ENCODE measurements at regions not wholly inside any gene's neighbourhood (a gene's known extent, or its start where the extent isn't known, plus 50 kb on each side); places are given as distances from the start of the nearest gene placed in this dataset.

- no TSS peak for BruUV-seq (replicated peaks)
- ATAC-seq (no peak), FAIRE-seq (no peak), DNase-seq (ENCODE audit: low spot score) (no peak)
- Histone ChIP-seq H3K9ac (ENCODE audit: insufficient read depth, low read depth, low read length) (no peak overlapping the region), H3K9me3 (ENCODE audit: low read length) (no peaks in the 10 kb centered on the region), H3K4me3 (replicated peaks in 1 of 3; ENCODE audit: insufficient read depth in 1 of 3, low read depth in 2 of 3, low read length in 3 of 3) (no peak overlapping the region), H3K27ac (ENCODE audit: extremely low read length, insufficient read depth, low read length) (no peak overlapping the region), H2AFZ (ENCODE audit: low read length) (no peak overlapping the region), H3K4me2 (ENCODE audit: low read depth, low read length) (no peak overlapping the region), H3K36me3 (replicated peaks in 1 of 2; ENCODE audit: control insufficient read depth in 1 of 2, insufficient read depth in 2 of 2, low read length in 2 of 2) (no peaks in the 10 kb centered on the region), H3K27me3 (ENCODE audit: control insufficient read depth in 1 of 2, insufficient read depth in 2 of 2, low read length in 2 of 2) (no peaks in the 10 kb centered on the region), H3K79me2 (ENCODE audit: insufficient read depth, low read length) (no peaks in the 10 kb centered on the region), H4K20me1 (ENCODE audit: insufficient read depth, low read length) (no peaks in the 10 kb centered on the region), H3K4me1 (ENCODE audit: insufficient read depth, low read length) (no peaks in the 10 kb centered on the region)
- in situ Hi-C loops (cut with HindIII; ENCODE audit: extremely low pct_ligation_motif_present, low pct_unique_long_range_greater_than_20kb) (no loop called here), intact Hi-C loops (cut with micrococcal nuclease; ENCODE audit: unreplicated experiment) (no loop called here)
- ChIA-PET CTCF (ENCODE audit: low intra/inter-chr PET ratio, low total read pairs) (no interaction called here), POLR2A (no interaction called here)
- 0% methylated on average over 3 of the region's 3 CpGs for WGBS (ENCODE audit: low lambda C conversion rate)
- TF ChIP-seq ZNF547 (CRISPR knock-in tag; IDR thresholded peaks at IDR 0.05) (no peak), WIZ (CRISPR knock-in tag; IDR thresholded peaks at IDR 0.05) (no peak), PTBP1 (IDR thresholded peaks at IDR 0.05; ENCODE audit: low read depth, low read length, poor library complexity, severe bottlenecking) (no peak), CBX1 (IDR thresholded peaks at IDR 0.05; ENCODE audit: low read depth) (no peak), ZSCAN30 (CRISPR knock-in tag; IDR thresholded peaks at IDR 0.05) (no peak), ZNF232 (CRISPR knock-in tag; IDR thresholded peaks at IDR 0.05; ENCODE audit: borderline replicate concordance) (no peak), ZFYVE20 (CRISPR knock-in tag; IDR thresholded peaks at IDR 0.05; ENCODE audit: borderline replicate concordance, low read depth) (no peak), ARNTL (CRISPR knock-in tag; IDR thresholded peaks at IDR 0.05) (no peak), TGIF2 (CRISPR knock-in tag; IDR thresholded peaks at IDR 0.05) (no peak), SMC3 (IDR thresholded peaks at IDR 0.05; ENCODE audit: low read length) (no peak), ZNF530 (CRISPR knock-in tag; IDR thresholded peaks at IDR 0.05; ENCODE audit: low read depth) (no peak), CREM (IDR thresholded peaks at IDR 0.05) (no peak), CREM (CRISPR knock-in tag; IDR thresholded peaks at IDR 0.05) (no peak), GABPA (IDR thresholded peaks at IDR 0.05; ENCODE audit: low read depth, low read length) (no peak), GABPA (CRISPR knock-in tag; IDR thresholded peaks at IDR 0.05; ENCODE audit: low read depth) (no peak)
- TF ChIP-seq, protein P1, sequence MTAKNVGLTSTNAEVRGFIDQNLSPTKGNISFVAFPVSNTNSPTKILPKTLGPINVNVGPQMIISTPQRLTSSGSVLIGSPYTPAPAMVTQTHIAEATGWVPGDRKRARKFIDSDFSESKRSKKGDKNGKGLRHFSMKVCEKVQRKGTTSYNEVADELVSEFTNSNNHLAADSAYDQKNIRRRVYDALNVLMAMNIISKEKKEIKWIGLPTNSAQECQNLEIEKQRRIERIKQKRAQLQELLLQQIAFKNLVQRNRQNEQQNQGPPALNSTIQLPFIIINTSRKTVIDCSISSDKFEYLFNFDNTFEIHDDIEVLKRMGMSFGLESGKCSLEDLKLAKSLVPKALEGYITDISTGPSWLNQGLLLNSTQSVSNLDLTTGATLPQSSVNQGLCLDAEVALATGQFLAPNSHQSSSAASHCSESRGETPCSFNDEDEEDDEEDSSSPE (CRISPR knock-in tag; IDR thresholded peaks at IDR 0.05), result no peak
- TF ChIP-seq, protein P2, sequence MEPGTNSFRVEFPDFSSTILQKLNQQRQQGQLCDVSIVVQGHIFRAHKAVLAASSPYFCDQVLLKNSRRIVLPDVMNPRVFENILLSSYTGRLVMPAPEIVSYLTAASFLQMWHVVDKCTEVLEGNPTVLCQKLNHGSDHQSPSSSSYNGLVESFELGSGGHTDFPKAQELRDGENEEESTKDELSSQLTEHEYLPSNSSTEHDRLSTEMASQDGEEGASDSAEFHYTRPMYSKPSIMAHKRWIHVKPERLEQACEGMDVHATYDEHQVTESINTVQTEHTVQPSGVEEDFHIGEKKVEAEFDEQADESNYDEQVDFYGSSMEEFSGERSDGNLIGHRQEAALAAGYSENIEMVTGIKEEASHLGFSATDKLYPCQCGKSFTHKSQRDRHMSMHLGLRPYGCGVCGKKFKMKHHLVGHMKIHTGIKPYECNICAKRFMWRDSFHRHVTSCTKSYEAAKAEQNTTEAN (CRISPR knock-in tag; conservative IDR thresholded peaks at IDR 0.05), result no peak
- TF ChIP-seq, protein P3, sequence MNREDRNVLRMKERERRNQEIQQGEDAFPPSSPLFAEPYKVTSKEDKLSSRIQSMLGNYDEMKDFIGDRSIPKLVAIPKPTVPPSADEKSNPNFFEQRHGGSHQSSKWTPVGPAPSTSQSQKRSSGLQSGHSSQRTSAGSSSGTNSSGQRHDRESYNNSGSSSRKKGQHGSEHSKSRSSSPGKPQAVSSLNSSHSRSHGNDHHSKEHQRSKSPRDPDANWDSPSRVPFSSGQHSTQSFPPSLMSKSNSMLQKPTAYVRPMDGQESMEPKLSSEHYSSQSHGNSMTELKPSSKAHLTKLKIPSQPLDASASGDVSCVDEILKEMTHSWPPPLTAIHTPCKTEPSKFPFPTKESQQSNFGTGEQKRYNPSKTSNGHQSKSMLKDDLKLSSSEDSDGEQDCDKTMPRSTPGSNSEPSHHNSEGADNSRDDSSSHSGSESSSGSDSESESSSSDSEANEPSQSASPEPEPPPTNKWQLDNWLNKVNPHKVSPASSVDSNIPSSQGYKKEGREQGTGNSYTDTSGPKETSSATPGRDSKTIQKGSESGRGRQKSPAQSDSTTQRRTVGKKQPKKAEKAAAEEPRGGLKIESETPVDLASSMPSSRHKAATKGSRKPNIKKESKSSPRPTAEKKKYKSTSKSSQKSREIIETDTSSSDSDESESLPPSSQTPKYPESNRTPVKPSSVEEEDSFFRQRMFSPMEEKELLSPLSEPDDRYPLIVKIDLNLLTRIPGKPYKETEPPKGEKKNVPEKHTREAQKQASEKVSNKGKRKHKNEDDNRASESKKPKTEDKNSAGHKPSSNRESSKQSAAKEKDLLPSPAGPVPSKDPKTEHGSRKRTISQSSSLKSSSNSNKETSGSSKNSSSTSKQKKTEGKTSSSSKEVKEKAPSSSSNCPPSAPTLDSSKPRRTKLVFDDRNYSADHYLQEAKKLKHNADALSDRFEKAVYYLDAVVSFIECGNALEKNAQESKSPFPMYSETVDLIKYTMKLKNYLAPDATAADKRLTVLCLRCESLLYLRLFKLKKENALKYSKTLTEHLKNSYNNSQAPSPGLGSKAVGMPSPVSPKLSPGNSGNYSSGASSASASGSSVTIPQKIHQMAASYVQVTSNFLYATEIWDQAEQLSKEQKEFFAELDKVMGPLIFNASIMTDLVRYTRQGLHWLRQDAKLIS (CRISPR knock-in tag; IDR thresholded peaks at IDR 0.05), result no peak
- TF ChIP-seq, protein P4, sequence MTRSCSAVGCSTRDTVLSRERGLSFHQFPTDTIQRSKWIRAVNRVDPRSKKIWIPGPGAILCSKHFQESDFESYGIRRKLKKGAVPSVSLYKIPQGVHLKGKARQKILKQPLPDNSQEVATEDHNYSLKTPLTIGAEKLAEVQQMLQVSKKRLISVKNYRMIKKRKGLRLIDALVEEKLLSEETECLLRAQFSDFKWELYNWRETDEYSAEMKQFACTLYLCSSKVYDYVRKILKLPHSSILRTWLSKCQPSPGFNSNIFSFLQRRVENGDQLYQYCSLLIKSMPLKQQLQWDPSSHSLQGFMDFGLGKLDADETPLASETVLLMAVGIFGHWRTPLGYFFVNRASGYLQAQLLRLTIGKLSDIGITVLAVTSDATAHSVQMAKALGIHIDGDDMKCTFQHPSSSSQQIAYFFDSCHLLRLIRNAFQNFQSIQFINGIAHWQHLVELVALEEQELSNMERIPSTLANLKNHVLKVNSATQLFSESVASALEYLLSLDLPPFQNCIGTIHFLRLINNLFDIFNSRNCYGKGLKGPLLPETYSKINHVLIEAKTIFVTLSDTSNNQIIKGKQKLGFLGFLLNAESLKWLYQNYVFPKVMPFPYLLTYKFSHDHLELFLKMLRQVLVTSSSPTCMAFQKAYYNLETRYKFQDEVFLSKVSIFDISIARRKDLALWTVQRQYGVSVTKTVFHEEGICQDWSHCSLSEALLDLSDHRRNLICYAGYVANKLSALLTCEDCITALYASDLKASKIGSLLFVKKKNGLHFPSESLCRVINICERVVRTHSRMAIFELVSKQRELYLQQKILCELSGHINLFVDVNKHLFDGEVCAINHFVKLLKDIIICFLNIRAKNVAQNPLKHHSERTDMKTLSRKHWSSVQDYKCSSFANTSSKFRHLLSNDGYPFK (CRISPR knock-in tag; IDR thresholded peaks at IDR 0.05; ENCODE audit: borderline replicate concordance), result no peak
These were observed 204.5 kb upstream of the ASIC2 start for GRCh38 chr17:33497623-33498022.

Data from HepG2 (cell line).